GM21619 (cell line): ENCODE measurements at regions not wholly inside any gene's neighbourhood (a gene's known extent, or its start where the extent isn't known, plus 50 kb on each side); places are given as distances from the start of the nearest gene placed in this dataset.
"Not testable (repeated sequence)": the region's sequence is repeated elsewhere in the genome, so short reads cannot be mapped to it uniquely, and the experiment has no call there.

Experiments used
- ATAC-seq: cut with Tn5 transposase; IDR thresholded peaks from one replicate; pipeline ENCODE4 v1.9.1; 2021; ENCODE audit not compliant: unreplicated experiment

DNA sequence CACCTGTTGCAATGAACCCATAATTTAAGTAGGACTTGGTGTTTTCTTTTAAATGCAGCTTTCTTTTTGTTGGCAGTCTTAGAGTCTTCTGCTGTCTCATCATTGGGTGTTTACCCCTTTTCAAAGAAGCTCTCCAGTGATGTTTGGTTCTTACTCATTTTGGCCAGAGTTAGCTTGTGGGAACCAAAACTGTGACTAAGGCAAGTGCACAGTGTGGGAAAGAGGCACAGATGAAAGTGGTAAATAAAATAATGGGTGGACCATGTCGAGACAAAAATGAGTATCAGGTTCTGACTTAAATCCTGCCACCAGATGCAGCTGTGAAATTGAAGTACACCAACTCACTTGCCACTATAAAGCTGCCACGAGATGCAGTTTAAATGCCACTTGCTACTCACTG is 615.4 kb upstream of the MIS18BP1 start:
- ATAC-seq, result peak; percentile 76

DNA sequence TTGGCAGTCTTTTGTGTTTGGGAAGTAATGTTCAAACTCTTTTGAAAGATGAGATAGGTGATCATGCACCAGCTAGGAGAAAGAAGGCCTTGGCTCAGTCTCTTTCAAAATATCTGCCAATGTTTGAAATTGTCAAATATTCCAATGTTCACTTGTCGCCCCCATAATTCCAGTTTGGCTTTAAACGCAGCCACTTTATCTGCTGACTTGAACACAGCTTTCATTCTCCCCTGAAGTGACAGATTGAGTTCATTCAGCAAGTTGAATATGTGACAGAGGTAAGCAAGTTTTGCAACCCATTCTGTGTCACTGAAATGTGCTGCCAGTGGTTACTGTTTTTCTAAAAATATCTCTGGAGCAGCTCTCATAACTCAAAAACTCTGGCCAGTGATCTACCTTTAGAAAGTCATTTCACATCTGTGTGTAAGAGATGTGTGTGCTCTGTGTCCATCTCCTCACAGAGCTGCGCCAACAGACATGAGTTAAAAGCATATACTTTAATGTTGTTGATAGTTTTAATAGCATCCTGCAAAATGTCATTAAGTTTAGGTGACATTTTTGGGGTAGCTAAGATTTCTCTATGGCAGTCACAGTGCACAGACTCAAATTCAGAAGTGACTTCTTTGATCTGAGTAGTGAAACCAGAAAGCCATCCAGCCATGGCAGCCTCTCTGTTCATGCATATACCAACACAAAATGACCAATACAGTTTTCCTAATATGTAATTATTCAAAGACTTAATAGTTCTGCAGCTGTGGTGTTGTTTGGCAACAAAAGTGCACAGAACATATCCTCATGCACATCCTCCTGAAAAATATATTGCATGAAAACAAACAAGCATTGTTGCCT is 614.3 kb upstream of the MIS18BP1 start:
- peak; percentile 61 for ATAC-seq

DNA sequence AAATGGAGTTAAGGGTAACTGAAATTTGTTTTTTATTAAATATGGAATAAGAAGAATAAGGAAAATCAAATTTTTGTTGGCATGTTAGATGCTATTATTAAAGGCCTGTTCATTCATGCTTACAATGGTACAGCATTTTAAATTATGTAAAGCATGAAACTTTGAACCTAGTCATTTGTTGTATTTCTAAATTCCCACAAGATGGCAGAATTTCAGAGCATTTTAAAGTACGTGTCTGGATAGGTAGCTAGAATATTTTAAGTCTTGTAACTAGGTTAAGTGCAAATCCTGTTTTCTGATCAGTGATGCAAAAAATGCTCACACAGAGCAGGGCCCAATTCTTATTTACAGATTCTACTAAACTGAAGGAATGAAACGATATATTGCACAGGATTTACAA is 585.6 kb upstream of the MIS18BP1 start:
- ATAC-seq, result no peak

DNA sequence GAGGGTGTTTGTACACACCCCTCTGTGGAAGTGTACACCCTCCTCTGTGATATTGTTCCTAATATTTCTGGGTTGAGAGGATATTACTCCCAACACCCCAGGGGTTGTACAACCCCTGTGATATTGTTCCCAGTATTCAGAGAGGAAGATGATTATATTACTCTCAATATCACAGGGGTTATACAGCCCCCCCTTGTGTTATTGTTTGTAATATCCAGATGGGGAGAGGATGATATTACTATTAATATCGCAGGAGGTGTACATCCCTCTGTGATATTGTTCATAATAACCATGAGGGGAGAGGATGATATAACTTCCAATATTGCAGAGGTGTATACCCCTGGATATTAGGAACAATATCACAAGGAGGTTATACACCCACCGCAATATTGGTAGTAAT is 566.1 kb upstream of the MIS18BP1 start:
- no peak for ATAC-seq

DNA sequence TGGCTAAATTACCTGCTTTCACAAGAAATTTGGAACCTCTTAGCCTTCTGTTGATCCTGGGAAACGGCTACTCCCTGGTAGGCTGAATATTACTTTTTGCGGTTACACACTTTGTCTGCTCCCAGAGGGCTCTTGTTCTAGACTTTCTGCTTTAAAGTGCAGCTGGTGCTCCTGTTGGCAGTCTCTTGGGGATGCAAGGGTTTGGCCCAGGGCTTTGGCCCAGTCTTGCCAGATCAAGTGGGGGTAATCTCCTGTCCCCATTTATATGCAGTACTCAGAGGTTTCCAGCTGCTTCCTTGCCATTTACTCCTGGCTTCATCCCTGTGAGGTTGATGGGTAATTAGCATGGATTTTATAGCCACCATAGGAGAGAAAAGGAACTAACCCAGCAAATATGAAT is 558.2 kb upstream of the MIS18BP1 start:
- no peak for ATAC-seq

DNA sequence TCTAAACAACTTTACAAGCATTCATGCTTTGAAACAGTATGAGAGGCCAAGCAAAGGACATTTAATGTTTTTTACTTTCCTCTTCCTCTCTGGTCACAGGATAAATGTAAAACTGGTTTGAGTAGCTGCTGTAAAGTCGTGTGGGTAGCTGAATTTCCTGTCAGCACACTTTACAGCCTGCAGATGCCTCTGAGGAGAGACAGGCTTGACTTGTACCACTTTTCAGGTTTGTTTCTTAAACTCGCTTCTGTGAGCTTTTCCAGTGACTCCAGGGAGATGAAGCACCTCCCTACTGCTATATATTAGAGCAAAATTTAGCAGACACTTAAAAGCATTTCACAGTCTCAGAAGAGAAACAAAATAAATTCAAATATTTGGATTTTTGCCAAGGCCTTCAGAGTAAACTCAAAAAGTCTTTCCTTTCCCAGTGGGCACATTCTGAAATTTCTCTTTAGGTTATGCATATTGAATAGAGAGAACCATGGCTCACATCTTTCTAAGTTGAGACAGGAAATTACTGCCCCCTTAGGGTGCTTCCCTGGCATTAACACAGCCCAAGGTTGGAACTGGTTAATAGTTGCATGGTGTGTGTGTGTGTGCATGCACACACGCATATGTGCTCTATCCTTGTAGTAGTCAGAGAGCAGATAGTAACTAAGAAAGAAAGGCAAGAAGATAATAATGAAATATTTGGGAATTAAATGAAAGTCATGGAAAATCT is 557.3 kb upstream of the MIS18BP1 start:
- no peak for ATAC-seq

DNA sequence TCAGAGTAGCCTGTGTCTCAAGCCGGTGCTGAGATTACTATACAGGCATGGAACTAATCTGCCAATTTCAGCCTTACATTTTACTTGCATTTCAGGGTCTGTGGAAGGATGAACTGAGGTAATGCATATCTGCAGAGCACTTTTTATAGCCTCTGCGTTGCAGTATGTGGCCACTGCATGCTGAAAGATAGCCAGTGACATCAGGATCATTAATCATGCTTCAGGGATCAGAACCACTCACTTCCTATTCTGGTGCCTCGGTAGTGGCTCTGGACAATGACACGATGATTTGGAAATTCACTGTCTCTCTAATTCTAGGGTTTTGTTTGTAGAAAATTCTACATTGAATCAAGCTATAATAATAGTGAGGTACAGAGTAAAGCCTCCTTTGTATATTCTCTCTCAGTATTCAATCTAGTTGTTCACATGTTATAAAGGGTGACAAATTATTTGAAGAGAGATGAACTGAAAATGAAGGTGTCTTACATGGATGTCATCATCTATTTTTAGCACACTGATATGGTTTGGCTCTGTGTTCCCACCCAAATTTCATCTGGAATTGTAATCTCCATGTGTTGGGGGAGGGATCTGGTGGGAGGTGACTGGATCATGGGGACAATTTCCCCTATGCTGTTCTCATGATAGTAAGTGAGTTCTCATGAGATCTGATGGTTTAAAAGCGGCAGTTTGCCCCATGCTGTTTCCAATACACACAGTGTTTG is 554.3 kb upstream of the MIS18BP1 start:
- no peak for ATAC-seq

DNA sequence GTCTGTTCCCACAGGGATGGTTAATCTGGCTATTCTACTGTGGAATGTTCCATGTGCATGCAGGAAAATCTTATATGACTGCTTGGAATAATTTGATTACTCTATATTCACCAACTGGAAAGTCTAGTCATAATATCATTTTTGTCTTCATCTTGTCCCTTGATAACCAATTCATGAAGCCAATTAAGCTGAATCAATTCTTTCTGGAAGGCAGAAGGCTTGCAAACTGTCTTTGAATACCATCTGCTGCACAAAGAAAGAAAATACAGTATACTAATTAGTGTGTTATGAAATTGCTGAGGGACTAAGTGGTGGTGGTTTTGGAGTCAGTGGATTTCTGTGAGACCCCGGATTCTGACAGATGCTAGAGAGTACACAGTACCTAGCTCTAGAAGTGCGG is 546.5 kb upstream of the MIS18BP1 start:
- ATAC-seq, result no peak

DNA sequence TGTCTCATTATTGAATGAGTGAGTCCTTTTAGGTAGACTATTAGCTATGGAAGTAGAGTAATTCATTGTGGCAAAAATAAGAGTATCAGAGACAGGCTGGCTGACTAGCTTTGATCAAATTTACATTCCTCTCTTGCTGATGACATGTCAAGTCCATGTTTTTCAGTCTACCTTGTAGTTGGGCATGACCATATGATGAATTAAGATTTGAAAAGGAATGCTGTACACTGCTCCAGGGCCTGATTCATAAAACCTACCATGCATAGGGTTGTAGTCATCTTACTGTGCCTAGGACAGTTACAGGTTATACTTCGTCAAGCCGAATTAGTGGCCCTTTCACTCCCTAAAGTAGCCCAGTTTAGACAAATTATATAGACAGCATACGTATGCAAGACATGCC is 545.7 kb upstream of the MIS18BP1 start:
- ATAC-seq, result no peak

DNA sequence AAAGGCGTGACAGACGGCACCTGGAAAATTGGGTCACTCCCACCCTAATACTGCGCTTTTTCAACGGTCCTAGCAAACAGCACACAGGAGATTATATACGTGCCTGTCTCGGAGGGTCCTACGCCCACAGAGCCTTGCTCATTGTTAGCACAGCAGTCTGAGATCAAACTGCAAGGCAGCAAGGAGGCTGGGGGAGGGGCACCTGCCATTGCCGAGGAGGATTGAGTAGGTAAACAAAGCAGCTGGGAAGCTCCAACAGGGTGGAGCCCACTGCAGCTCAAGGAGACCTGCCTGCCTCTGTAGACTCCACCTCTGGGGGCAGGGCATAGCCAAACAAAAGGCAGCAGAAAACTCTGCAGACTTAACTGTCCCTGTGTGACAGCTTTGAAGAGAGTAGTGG is 543.0 kb upstream of the MIS18BP1 start:
- ATAC-seq, result not testable (repeated sequence)

DNA sequence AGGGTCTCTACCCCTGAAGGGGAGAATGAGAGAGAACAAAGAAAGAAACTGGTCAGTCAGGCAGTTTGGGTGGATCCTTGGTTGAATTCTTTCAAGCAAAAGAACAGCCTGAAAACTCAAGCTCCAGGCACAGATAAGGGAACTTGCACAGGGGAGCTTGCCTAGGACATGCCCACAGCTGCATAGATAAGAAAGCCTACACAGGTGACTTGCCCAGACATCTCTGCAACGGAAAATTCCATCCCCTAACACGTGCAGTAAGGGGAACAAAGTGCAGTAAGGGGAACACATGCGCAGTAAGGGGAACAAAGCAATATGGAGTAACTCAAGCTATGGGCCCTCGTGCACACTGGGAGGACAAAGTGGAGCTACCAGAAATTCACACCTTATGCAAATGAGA is 540.1 kb upstream of the MIS18BP1 start:
- no peak for ATAC-seq

DNA sequence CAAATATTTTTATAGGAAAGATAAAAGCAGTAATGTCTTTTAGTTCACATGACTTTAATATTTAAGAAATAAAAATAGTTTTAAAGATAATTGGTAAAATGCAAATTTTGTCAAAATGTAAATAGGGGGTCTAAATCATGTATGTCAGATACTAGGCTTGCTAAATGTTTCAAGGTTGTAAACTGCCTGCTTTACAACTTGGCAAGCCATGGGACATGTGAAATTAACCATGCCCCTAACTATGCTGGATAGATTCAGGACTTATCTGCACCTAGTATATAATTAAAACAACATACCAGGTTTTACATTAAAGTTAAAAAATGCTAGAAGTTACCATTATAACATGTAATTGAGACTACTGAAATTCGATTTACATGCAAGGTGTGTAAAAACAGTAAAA is 537.3 kb upstream of the MIS18BP1 start:
- no peak for ATAC-seq

DNA sequence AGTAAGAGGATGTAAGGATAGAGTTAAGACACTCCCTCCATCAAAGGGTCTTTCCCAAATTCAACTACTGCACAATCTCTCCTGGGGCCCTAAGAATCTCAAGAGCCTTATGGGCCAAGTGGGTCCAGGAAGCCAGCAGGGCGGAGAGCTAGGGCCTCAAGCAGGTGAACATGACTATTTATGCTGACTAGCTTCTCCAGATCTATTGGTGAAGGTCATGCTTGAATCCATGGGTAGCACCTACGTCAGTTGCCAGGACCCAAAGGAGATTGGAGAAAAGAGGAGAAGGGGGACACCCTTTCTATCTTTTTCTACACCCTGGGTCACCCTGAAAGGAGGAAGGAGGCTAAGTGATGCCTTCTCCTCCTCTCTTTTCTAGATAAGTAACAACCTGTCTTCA is 534.2 kb upstream of the MIS18BP1 start:
- ATAC-seq, result no peak

DNA sequence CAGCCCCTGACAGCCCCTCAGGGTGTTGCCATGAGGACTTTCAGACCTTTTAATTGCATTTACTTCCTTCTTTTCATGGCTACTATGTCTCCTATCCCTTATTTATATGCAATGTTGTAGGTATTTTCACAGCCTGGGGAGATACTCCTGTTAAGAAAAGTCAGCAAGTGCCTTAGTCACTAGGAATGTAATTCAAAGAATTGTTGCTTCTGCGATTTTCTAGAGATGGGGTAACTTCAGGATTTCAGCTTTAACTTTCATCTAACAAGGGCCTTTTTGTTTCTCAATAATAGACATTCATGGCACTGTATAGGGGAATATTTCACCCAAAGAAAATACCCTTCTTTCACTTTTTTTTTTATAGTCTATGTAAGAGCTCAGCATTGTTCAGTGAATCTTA is 533.3 kb upstream of the MIS18BP1 start:
- ATAC-seq, result no peak

DNA sequence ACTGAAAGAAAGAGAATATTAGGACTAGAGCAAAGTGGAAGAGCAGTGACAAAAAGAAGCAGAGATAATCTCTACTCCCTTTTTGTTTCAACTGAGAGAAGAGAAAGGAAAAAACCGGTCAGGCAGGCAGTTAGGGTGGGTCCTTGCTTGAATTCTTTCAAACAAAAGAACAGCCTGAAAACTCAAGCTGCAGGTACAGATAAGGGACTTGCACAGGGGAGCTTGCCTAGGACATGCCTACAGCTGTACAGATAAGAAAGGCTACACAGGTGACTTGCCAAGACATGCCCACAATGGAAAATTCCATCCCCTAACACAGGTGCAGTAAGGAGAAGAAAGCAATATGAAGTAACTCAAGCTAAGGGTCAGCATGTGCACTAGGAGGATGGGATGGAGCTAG is 532.2 kb upstream of the MIS18BP1 start:
- no peak for ATAC-seq

DNA sequence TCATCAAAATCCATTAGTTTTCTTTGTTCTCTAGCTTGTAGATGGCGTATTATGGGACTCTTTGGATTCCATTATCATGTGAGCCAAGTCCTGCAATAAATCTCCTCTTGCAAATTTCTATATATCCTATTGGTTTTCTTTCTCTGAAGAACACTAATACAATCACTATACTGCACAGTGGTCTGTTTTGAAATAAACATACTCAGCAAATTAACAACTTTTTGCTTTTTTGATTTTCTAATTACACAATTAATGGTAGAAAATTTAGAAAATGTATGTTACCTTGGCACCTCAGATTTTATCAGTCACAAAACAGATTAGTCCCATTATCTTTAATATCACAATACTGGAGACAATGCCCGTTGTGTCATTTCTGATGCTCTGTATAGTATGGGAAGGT is 513.2 kb upstream of the MIS18BP1 start:
- no peak for ATAC-seq

DNA sequence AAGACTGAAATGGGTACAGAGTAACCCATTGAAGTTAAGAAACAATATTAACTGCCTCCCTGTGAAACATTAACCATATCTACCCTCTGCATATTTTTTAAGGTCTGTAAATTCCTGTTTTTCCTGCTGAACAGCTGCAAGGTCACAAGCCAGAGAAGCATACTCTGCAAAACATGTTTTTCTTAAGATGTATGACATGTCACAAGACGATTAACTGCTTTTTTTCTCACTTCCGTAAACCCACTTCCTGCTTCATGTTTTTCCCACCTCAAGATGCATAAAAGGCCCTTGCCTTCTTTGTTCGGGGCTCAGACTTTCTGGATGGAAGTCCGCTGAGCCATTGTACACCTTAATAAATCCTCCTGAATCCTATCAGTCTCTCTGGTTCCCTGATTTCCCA is 504.7 kb upstream of the MIS18BP1 start:
- ATAC-seq, result no peak

DNA sequence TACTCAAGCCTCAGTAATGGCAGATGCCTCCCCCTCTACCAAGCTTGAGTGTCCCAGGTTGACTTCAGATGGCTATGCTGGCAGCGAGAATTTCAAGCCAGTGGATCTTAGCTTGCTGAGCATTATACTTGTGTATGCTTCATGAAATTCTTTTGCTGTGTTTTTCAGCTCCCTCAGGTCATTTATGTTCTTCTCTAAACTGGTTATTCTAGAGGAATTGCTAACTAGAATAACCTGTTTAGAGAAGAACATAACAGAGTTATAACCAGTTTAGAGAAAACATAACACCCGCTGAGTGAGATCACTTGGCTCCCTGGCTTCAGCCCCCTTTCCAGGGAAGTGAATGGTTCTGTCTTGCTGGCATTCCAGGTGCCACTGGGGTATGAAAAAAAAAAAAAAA is 503.4 kb upstream of the MIS18BP1 start:
- not testable (repeated sequence) for ATAC-seq

DNA sequence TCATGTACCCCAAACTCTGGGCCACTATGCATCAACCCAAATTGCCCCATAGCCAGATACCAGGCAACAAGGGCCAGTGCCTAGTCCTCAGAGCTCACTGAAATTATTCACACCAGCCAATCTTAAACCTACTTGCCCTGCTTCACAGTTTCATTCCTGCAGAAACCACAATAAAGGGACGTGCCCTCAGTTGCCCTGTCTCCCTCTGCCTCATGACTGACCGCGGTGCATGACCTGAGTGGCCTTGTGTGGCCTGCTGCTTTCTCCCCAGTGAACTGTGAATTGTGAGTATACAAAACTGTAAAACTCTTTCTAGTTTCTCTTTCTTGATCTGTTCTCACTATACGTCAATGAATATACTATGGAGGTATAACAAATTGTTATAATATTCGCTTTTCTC is 490.9 kb upstream of the MIS18BP1 start:
- no peak for ATAC-seq

DNA sequence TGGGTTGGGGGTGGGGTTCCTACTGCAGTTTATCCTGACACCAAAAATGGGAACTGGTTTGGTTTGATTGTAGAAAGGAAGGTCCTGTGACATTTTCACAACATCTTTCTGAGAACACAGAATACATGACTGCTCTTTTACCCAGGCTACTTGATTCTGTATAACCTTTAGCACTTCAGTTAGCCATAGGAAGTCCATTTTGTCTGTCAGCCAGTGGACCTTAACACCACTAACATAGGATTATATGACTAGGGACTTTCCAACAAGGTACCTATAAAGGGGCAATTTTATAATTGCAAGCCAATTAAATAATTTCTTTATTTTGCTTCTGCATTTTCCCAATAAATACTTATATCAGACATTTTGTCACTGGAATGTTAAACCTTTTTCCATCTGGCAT is 489.2 kb upstream of the MIS18BP1 start:
- no peak for ATAC-seq

DNA sequence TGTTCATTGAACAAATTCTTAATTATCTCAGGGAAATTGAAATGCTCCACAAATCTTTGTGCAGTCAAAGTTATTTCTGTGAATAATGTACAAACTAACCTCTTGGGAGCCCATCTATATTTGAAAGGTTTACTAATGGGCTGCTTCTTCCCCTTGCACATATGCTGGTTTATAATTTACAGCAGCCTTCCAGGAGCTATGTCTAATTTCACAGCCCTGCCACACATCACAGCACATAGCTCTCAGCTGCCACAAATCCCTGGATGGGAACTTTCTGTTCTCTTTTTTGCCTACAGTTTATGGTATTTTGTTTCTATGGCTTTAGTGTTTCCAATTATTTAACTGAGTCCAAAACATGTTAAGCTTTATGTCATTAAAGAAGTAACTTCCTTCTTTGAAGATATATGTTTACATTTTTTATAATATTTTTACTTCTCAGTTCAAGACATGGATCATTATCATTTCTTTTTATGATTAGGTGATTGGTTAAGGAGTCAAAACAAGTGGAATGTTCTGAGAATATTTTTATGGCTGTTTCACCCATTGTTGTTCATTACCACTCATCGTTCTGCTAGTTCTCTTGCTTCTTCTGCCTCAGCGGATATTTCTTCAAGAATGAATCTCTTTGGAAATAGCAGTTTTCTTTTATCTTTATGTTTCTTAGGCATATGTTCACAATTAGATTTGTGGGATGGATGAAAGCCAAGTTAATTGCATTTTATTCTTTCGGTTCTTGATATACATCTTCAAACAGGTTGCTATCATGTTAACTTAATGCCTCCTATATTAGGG is 475.6 kb upstream of the MIS18BP1 start:
- no peak for ATAC-seq
